ENCODE measurements at regions not wholly inside any gene's neighbourhood (a gene's known extent, or its start where the extent isn't known, plus 50 kb on each side); places are given as distances from the start of the nearest gene placed in this dataset.

GRCh38 chr18:22627506-22627905 lies 209.8 kb upstream of the CTAGE1 start:
- Histone ChIP-seq H3K9ac (ENCODE audit: low read length) (no peak overlapping the region), H2AFZ (ENCODE audit: low read depth, low read length, poor library complexity, severe bottlenecking) (no peak overlapping the region), H4K20me1 (ENCODE audit: insufficient read depth) (no peaks in the 10 kb centered on the region), H3K79me2 (ENCODE audit: insufficient read depth, low read length) (no peaks in the 10 kb centered on the region), H3K27ac (ENCODE audit: low read depth, low read length) (no peak overlapping the region), H3K4me3 (replicated peaks in 1 of 2; ENCODE audit: low read depth in 1 of 2, low read length in 2 of 2) (no peak overlapping the region), H3K27me3 (ENCODE audit: insufficient read depth, low read length) (no peaks in the 10 kb centered on the region), H3K36me3 (ENCODE audit: control insufficient read depth in 1 of 2, insufficient read depth in 2 of 2, low read length in 2 of 2) (no peaks in the 10 kb centered on the region), H3K4me2 (ENCODE audit: low read length) (no peak overlapping the region), H3K9me3 (ENCODE audit: control insufficient read depth in 1 of 2, insufficient read depth in 1 of 2, low read depth in 1 of 2, low read length in 2 of 2) (no peaks in the 10 kb centered on the region), H3K9me2 (ENCODE audit: insufficient read depth) (no peaks in the 10 kb centered on the region), H3K4me1 (ENCODE audit: control insufficient read depth in 1 of 2, insufficient read depth in 2 of 2, low read length in 2 of 2) (no peaks in the 10 kb centered on the region)
- TF ChIP-seq EZH2 (IDR thresholded peaks at IDR 0.05) = no peak
- TF ChIP-seq SIN3A (IDR thresholded peaks at IDR 0.05; ENCODE audit: low read depth) = no peak
- no peak for TF ChIP-seq POLR2A (IDR thresholded peaks at IDR 0.05; ENCODE audit: borderline replicate concordance, extremely low read depth, insufficient read depth, insufficient read length)
- TF ChIP-seq CBX3 (IDR thresholded peaks at IDR 0.05; ENCODE audit: low read depth) = no peak
- TF ChIP-seq ELF1 (IDR thresholded peaks at IDR 0.05; ENCODE audit: borderline replicate concordance, low read depth) = no peak
- TF ChIP-seq POLR2AphosphoS5 (IDR thresholded peaks at IDR 0.05; ENCODE audit: low read depth, low read length) = no peak
- TF ChIP-seq YY1 (IDR thresholded peaks at IDR 0.05; ENCODE audit: extremely low read depth, insufficient replicate concordance, low read depth, low read length) = no peak
- no peak for TF ChIP-seq FOSL1 (IDR thresholded peaks at IDR 0.05; ENCODE audit: low read depth)
- no peak for TF ChIP-seq ZFX (IDR thresholded peaks at IDR 0.05)
- TF ChIP-seq SP1 (IDR thresholded peaks at IDR 0.05; ENCODE audit: low read depth) = no peak
- no peak for TF ChIP-seq EZH2phosphoT487 (IDR thresholded peaks at IDR 0.05; ENCODE audit: borderline replicate concordance)
- TF ChIP-seq JUND (IDR thresholded peaks at IDR 0.05) = no peak
- no peak for TF ChIP-seq REST (IDR thresholded peaks at IDR 0.05; ENCODE audit: low read depth)
- TF ChIP-seq CEBPB (IDR thresholded peaks at IDR 0.05; ENCODE audit: low read depth) = no peak
- no peak for TF ChIP-seq CTCF (IDR thresholded peaks at IDR 0.05 in 2 of 3, conservative IDR thresholded peaks at IDR 0.05 in 1 of 3; ENCODE audit: borderline replicate concordance in 1 of 3, insufficient read depth in 1 of 3, low read depth in 2 of 3, low read length in 2 of 3)
- TF ChIP-seq SRF (IDR thresholded peaks at IDR 0.05; ENCODE audit: low read depth) = no peak
- TF ChIP-seq ATF3 (IDR thresholded peaks at IDR 0.05) = no peak
- no peak for TF ChIP-seq ZBTB33 (IDR thresholded peaks at IDR 0.05; ENCODE audit: extremely low read depth, insufficient replicate concordance, low read length)
- ChIA-PET POLR2A (interaction anchor here (0.6 kb wide), 1 partner anchor 170 kb away, joined by 4 read pairs; no protein-coding TSS in a partner anchor), CTCF (no interaction called here), RAD21 (ENCODE audit: low non-redundant PET in 1 of 2, low total read pairs in 2 of 2, uncharacterized antibody in 2 of 2, unreplicated experiment in 2 of 2) (no interaction called here)
- intact Hi-C loops (cut with micrococcal nuclease) = no loop called here
- BruUV-seq (replicated peaks) = no TSS peak
- no peak for ATAC-seq
- no peak for DNase-seq (ENCODE audit: low read depth, low spot score)

Measured in HCT116 (cell line).